ENCODE measurements at regions not wholly inside any gene's neighbourhood (a gene's known extent, or its start where the extent isn't known, plus 50 kb on each side); places are given as distances from the start of the nearest gene placed in this dataset.
"Not testable (repeated sequence)": the region's sequence is repeated elsewhere in the genome, so short reads cannot be mapped to it uniquely, and the experiment has no call there.

GRCh38 chr16:72590151-72590937 lies 418.4 kb upstream of the PMFBP1 start:
- no peak for DNase-seq

GRCh38 chr16:72588551-72588950 lies 416.6 kb upstream of the PMFBP1 start:
- no peak for DNase-seq

- DNase-seq: not testable (repeated sequence)
These were observed 406.1 kb upstream of the PMFBP1 start for GRCh38 chr16:72578061-72578460.

GRCh38 chr16:72576189-72576588 lies 404.2 kb upstream of the PMFBP1 start:
- DNase-seq: no peak

- DNase-seq: no peak
These were observed 397.7 kb upstream of the PMFBP1 start for GRCh38 chr16:72569677-72570076.

GRCh38 chr16:72568502-72568901 lies 396.5 kb upstream of the PMFBP1 start:
- DNase-seq: no peak

GRCh38 chr16:72566174-72566573 lies 394.2 kb upstream of the PMFBP1 start:
- no peak for DNase-seq

GRCh38 chr16:72565106-72565505 lies 393.2 kb upstream of the PMFBP1 start:
- no peak for DNase-seq

- no peak for DNase-seq
These were observed 388.7 kb upstream of the PMFBP1 start for GRCh38 chr16:72560617-72561016.

GRCh38 chr16:72558501-72558900 lies 386.5 kb upstream of the PMFBP1 start:
- DNase-seq: no peak

GRCh38 chr16:72554935-72555334 lies 383.0 kb upstream of the PMFBP1 start:
- no peak for DNase-seq

GRCh38 chr16:72552654-72553053 lies 380.7 kb upstream of the PMFBP1 start:
- DNase-seq: no peak

- DNase-seq: no peak
These were observed 379.7 kb upstream of the PMFBP1 start for GRCh38 chr16:72551649-72552048.

- no peak for DNase-seq
These were observed 377.9 kb upstream of the PMFBP1 start for GRCh38 chr16:72549878-72550277.

- no peak for DNase-seq
These were observed 370.1 kb upstream of the PMFBP1 start for GRCh38 chr16:72542102-72542501.

- no peak for DNase-seq
These were observed 365.7 kb upstream of the PMFBP1 start for GRCh38 chr16:72537664-72538063.

GRCh38 chr16:72536723-72537435 lies 364.9 kb upstream of the PMFBP1 start:
- DNase-seq: no peak

- DNase-seq: no peak
These were observed 361.0 kb upstream of the PMFBP1 start for GRCh38 chr16:72532906-72533410.

GRCh38 chr16:72530434-72530833 lies 358.5 kb upstream of the PMFBP1 start:
- no peak for DNase-seq

GRCh38 chr16:72523087-72523486 lies 351.1 kb upstream of the PMFBP1 start:
- DNase-seq: no peak

- no peak for DNase-seq
These were observed 345.2 kb upstream of the PMFBP1 start for GRCh38 chr16:72517154-72517553.

- no peak for DNase-seq
These were observed 339.2 kb upstream of the PMFBP1 start for GRCh38 chr16:72511171-72511570.

GRCh38 chr16:72508191-72508590 lies 336.2 kb upstream of the PMFBP1 start:
- no peak for DNase-seq

GRCh38 chr16:72502594-72503005 lies 330.6 kb upstream of the PMFBP1 start:
- no peak for DNase-seq

Measured in central memory CD4-positive, alpha-beta T cell (primary cell).